PC-3 (cell line): ENCODE measurements at regions not wholly inside any gene's neighbourhood (a gene's known extent, or its start where the extent isn't known, plus 50 kb on each side); places are given as distances from the start of the nearest gene placed in this dataset.

Experiments used
- EZH2 ChIP-seq: fragments of 300-600 bp; sonication (generic); IDR thresholded peaks from one replicate; pipeline ENCODE4 v1.6.1; 2017; ENCODE audit warnings: antibody characterized with exemption, mild to moderate bottlenecking, low read length; ENCODE audit not compliant: unreplicated experiment
- EZH2phosphoT487 ChIP-seq: fragments of 300-600 bp; sonication (generic); IDR thresholded peaks from 2 replicates; pipeline ENCODE4 v1.6.1; 2018; ENCODE audit warnings: mild to moderate bottlenecking, antibody characterized with exemption, low read length, borderline replicate concordance
- TF ChIP-seq, protein P1 (sequence below): fragments of 300-600 bp; sonication (generic); conservative IDR thresholded peaks from 2 replicates; pipeline ENCODE4 v1.5.1; 2017; ENCODE audit warnings: antibody characterized with exemption, low read depth, mild to moderate bottlenecking, low read length

DNA sequence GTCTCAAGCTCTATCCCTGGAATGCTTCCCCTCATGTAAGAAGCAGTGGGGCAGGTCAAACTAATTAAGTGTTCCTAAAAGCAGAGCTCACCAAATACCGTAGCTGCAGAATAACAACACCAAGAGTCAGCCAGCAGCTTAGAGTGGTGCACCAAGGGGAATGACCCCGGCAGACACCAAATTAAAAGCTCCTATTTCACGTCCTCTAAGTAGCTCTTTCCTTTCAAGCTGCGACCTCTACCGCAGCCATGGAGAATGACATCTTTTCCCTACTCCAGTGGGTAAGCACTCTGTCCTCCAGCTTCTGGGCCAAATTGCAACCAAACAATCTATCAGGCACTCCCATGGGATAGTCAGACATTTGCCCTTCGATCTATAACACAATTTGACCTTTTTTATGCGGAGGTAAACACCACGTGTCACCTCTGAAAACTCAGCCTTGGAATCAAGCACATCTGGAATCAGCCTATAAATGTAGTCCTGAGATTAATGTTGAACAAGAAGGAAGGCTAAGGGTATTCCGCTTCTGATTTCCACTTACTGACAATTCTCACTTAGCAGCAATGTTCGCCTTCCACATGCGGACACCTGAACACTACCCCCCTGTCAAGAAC lies 67.6 kb upstream of the CDKN3 start:
- TF ChIP-seq, protein P1, sequence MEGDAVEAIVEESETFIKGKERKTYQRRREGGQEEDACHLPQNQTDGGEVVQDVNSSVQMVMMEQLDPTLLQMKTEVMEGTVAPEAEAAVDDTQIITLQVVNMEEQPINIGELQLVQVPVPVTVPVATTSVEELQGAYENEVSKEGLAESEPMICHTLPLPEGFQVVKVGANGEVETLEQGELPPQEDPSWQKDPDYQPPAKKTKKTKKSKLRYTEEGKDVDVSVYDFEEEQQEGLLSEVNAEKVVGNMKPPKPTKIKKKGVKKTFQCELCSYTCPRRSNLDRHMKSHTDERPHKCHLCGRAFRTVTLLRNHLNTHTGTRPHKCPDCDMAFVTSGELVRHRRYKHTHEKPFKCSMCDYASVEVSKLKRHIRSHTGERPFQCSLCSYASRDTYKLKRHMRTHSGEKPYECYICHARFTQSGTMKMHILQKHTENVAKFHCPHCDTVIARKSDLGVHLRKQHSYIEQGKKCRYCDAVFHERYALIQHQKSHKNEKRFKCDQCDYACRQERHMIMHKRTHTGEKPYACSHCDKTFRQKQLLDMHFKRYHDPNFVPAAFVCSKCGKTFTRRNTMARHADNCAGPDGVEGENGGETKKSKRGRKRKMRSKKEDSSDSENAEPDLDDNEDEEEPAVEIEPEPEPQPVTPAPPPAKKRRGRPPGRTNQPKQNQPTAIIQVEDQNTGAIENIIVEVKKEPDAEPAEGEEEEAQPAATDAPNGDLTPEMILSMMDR = peak; percentile 100
- TF ChIP-seq EZH2 (no peak), EZH2phosphoT487 (no peak)
